Breast epithelium (tissue), 3 donors: ENCODE measurements at regions not wholly inside any gene's neighbourhood (a gene's known extent, or its start where the extent isn't known, plus 50 kb on each side); places are given as distances from the start of the nearest gene placed in this dataset.

Experiments
- CTCF ChIP-seq, 3 donors: fragments of 450-650 bp; IDR thresholded peaks; one replicate each; pipeline ENCODE4 v1.5.1; 2016 to 2017; ENCODE audit warnings: antibody characterized with exemption in 3 of 3, mild to moderate bottlenecking in 3 of 3, moderate library complexity in 3 of 3
- POLR2A ChIP-seq: fragments of 450-650 bp; IDR thresholded peaks from one replicate; pipeline ENCODE4 v1.6.1; 2016; ENCODE audit warnings: antibody characterized with exemption, mild to moderate bottlenecking, moderate library complexity

GRCh38 chrX:140355922-140356321, 148.9 kb downstream of the SOX3 start:
- TF ChIP-seq CTCF (IDR thresholded peaks at IDR 0.05) (no peak), POLR2A (no peak)
